GM18499 (cell line): ENCODE measurements at regions not wholly inside any gene's neighbourhood (a gene's known extent, or its start where the extent isn't known, plus 50 kb on each side); places are given as distances from the start of the nearest gene placed in this dataset.

ENCODE experiments used
- ATAC-seq: cut with Tn5 transposase; IDR thresholded peaks from one replicate; pipeline ENCODE4 v1.9.1; 2021; ENCODE audit warnings: moderate number of reproducible peaks; ENCODE audit not compliant: insufficient read depth, unreplicated experiment

GRCh38 chr18:41395695-41396094, 559.3 kb upstream of the PIK3C3 start:
- no peak for ATAC-seq

GRCh38 chr18:41391616-41392595, 563.1 kb upstream of the PIK3C3 start:
- no peak for ATAC-seq

GRCh38 chr18:41390309-41390708, 564.7 kb upstream of the PIK3C3 start:
- no peak for ATAC-seq

- ATAC-seq = no peak
Measured at GRCh38 chr18:41378598-41378997, 576.4 kb upstream of the PIK3C3 start.

GRCh38 chr18:41373612-41374011, 581.4 kb upstream of the PIK3C3 start:
- no peak for ATAC-seq

- ATAC-seq = no peak
Measured at GRCh38 chr18:41372046-41372665, 582.9 kb upstream of the PIK3C3 start.

GRCh38 chr18:41371156-41372045, 583.6 kb upstream of the PIK3C3 start:
- no peak for ATAC-seq

GRCh38 chr18:41370740-41371139, 584.3 kb upstream of the PIK3C3 start:
- ATAC-seq = no peak

- no peak for ATAC-seq
Measured at GRCh38 chr18:41357708-41358107, 597.3 kb upstream of the PIK3C3 start.

- no peak for ATAC-seq
Measured at GRCh38 chr18:41353777-41354528, 601.1 kb upstream of the PIK3C3 start.

GRCh38 chr18:41351430-41351829, 603.6 kb upstream of the PIK3C3 start:
- no peak for ATAC-seq

GRCh38 chr18:41347057-41347456, 608.0 kb upstream of the PIK3C3 start:
- ATAC-seq = no peak

GRCh38 chr18:41343808-41344207, 611.2 kb upstream of the PIK3C3 start:
- ATAC-seq = no peak

- no peak for ATAC-seq
Measured at GRCh38 chr18:41338341-41338740, 616.7 kb upstream of the PIK3C3 start.

- no peak for ATAC-seq
Measured at GRCh38 chr18:41331661-41332060, 623.4 kb upstream of the PIK3C3 start.

GRCh38 chr18:41326311-41326710, 628.7 kb upstream of the PIK3C3 start:
- no peak for ATAC-seq

GRCh38 chr18:41324934-41325333, 630.1 kb upstream of the PIK3C3 start:
- ATAC-seq = no peak

GRCh38 chr18:41324020-41324791, 630.8 kb upstream of the PIK3C3 start:
- no peak for ATAC-seq

- ATAC-seq = no peak
Measured at GRCh38 chr18:41323044-41323443, 632.0 kb upstream of the PIK3C3 start.
